Spleen (tissue), 11 donors: ENCODE measurements at regions not wholly inside any gene's neighbourhood (a gene's known extent, or its start where the extent isn't known, plus 50 kb on each side); places are given as distances from the start of the nearest gene placed in this dataset.

Source experiments
- DNase-seq: peaks from one replicate; pipeline ENCODE4 v3.0.0-alpha.2; 2020
- H3K27ac ChIP-seq, 8 donors: fragments of 200-600 bp; sonication (generic) in 7 of 8; 1 replicate in 4 of 8; 2 replicates in 4 of 8; pipeline versions ENCODE4 v1.5.0 to v1.8.0; 2016 to 2021; ENCODE audit warnings: inconsistent platforms in 4 of 8, mild to moderate bottlenecking in 4 of 8, moderate library complexity in 1 of 8
- H3K27me3 ChIP-seq, 7 donors: fragments of 200-600 bp; sonication (generic) in 6 of 7; replicated peaks in 1 of 7; 1 replicate in 4 of 7; 2 replicates in 3 of 7; pipeline versions ENCODE4 v1.5.0 to v1.8.0; 2016 to 2021; ENCODE audit warnings: inconsistent platforms in 3 of 7, mild to moderate bottlenecking in 1 of 7
- H3K36me3 ChIP-seq, 6 donors: fragments of 200-600 bp; sonication (generic) in 5 of 6; 1 replicate in 4 of 6; 2 replicates in 2 of 6; pipeline versions ENCODE4 v1.5.0 to v1.8.0; 2016 to 2021; ENCODE audit warnings: inconsistent platforms in 2 of 6
- H3K4me1 ChIP-seq, 6 donors: fragments of 200-600 bp; sonication (generic) in 5 of 6; 1 replicate in 3 of 6; 2 replicates in 3 of 6; pipeline versions ENCODE4 v1.5.0 to v1.8.0; 2016 to 2021; ENCODE audit warnings: inconsistent platforms in 3 of 6
- H3K4me3 ChIP-seq, 8 donors: fragments of 200-600 bp; sonication (generic) in 7 of 8; 1 replicate in 4 of 8; 2 replicates in 4 of 8; pipeline versions ENCODE4 v1.5.0 to v1.8.0; 2016 to 2021; ENCODE audit warnings: inconsistent platforms in 4 of 8, mild to moderate bottlenecking in 4 of 8, moderate library complexity in 2 of 8
- H3K9me3 ChIP-seq, 8 donors: fragments of 200-600 bp; sonication (generic) in 7 of 8; 1 replicate in 4 of 8; 2 replicates in 4 of 8; pipeline versions ENCODE4 v1.5.0 to v1.8.0; 2016 to 2021; ENCODE audit warnings: inconsistent platforms in 4 of 8
- POLR2A ChIP-seq, 3 donors: fragments of 450-650 bp; IDR thresholded peaks; one replicate each; pipeline ENCODE4 v1.5.1; 2017; ENCODE audit warnings: antibody characterized with exemption in 3 of 3, mild to moderate bottlenecking in 1 of 3
- POLR2AphosphoS5 ChIP-seq, 3 donors: sonication (generic); formaldehyde crosslinking; IDR thresholded peaks; one replicate each; pipeline ENCODE4 v1.5.1; 2017; ENCODE audit warnings: antibody characterized with exemption in 3 of 3
- WGBS, 5 donors: extraction: QIAGEN DNeasy Blood & Tissue Kit in 3 of 5; methylation state at CpG; one replicate each; pipeline versions ENCODE4 v1.1.5 to v1.1.7; 2013 to 2018; 5-methylcytosine and 5-hydroxymethylcytosine counted together
- intact Hi-C: fragments of 100-400 bp; cut with DNase I; formaldehyde crosslinking; loops from one replicate; pipeline ENCODE4 v1.15.0; 2023; ENCODE audit warnings: low total_unique reads
- TF ChIP-seq, protein P1 (sequence below), 11 experiments: fragments of 200-600 bp in 7 of 11; fragments of 450-650 bp in 4 of 11; sonication (generic) in 4 of 11; IDR thresholded peaks in 8 of 11; conservative IDR thresholded peaks in 3 of 11; 1 replicate in 7 of 11; 2 replicates in 4 of 11; pipeline versions ENCODE4 v1.4.0 to v1.8.0; 2016 to 2021; ENCODE audit warnings: antibody characterized with exemption in 11 of 11, inconsistent platforms in 4 of 11, mild to moderate bottlenecking in 1 of 11
- donor health status: healthy with polysubstance abuse.
- donor health status: DM: no; HTN: no; CAD: no; lungs with moderate emphysema.
- donor health status: DM: no; HTN: no; CAD: no.
- donor health status: Bipolar disorder and iron deficiency.
- donor health status: healthy.
- donor health status: DM: no; HTN: no; CAD: no.
- donor health status: DM: yes; HTN: yes; CAD: no.

DNA sequence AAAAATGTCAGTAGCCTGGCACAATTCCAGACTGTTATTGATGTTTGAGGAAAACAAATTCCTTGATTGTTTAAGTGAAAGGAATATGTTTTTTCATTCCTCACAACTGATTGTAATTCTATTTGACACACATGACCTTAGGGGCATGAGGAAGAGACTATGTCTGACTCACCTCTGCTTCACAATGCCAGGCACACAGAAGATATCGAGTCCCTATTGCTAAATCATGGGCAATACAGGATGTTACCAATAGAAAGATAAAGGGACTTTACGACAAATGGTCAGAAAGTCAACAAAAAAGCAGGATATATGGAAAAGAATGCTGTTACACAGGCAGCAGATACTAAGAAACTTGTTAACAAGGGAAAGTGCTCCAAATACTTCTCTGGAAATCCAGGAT is 1903.5 kb downstream of the EFNA5 start:
- 47 to 60% (median 51%) methylated on average over 2 of the region's 2 CpGs for WGBS, 5 donors

DNA sequence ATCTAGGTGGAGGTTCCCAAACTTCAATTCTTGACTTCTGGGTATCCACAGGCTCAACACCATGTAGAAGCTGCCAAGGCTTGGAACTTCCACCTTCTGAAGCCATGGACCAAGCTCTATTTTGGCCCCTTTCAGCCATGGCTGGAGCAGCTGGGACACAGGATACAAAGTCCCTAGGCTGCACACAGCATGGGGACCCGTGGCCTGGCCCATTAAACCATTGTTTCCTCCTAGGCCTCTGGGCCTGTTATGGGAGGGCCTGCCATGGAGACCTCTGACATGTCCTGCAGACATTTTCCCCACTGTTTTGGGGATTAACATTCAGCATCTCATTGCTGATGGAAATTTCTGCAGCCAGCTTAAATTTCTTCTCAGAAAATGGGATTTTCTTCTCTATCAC is 1908.0 kb downstream of the EFNA5 start:
- H3K4me3 ChIP-seq: no peak overlapping the region
- WGBS, 5 donors: 29 to 64% (median 44%) methylated on average over 1 of the region's 1 CpG
- H3K27me3 ChIP-seq: no peaks in the 10 kb centered on the region
- no peak for DNase-seq
- H3K4me1 ChIP-seq: no peaks in the 10 kb centered on the region
- TF ChIP-seq, protein P1, sequence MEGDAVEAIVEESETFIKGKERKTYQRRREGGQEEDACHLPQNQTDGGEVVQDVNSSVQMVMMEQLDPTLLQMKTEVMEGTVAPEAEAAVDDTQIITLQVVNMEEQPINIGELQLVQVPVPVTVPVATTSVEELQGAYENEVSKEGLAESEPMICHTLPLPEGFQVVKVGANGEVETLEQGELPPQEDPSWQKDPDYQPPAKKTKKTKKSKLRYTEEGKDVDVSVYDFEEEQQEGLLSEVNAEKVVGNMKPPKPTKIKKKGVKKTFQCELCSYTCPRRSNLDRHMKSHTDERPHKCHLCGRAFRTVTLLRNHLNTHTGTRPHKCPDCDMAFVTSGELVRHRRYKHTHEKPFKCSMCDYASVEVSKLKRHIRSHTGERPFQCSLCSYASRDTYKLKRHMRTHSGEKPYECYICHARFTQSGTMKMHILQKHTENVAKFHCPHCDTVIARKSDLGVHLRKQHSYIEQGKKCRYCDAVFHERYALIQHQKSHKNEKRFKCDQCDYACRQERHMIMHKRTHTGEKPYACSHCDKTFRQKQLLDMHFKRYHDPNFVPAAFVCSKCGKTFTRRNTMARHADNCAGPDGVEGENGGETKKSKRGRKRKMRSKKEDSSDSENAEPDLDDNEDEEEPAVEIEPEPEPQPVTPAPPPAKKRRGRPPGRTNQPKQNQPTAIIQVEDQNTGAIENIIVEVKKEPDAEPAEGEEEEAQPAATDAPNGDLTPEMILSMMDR (IDR thresholded peaks at IDR 0.05 in 8 of 11, conservative IDR thresholded peaks at IDR 0.05 in 3 of 11): no peak
- TF ChIP-seq POLR2A (IDR thresholded peaks at IDR 0.05) (no peak), POLR2AphosphoS5 (IDR thresholded peaks at IDR 0.05) (no peak)
- H3K36me3 ChIP-seq: no peaks in the 10 kb centered on the region
- no peak overlapping the region for H3K27ac ChIP-seq
- H3K9me3 ChIP-seq: peaks cover 0 to 70% (median 30%) of the 10 kb centered on the region in 8 donors
- intact Hi-C loops: no loop called here

More for the DNA sequence above, 1903.5 kb downstream of the EFNA5 start:
- intact Hi-C loops: no loop called here
- Histone ChIP-seq H3K27me3 (no peaks in the 10 kb centered on the region), H3K36me3 (no peaks in the 10 kb centered on the region), H3K9me3 (peaks cover 0 to 26% (median 14%) of the 10 kb centered on the region in 8 donors), H3K4me3 (no peak overlapping the region), H3K27ac (no peak overlapping the region), H3K4me1 (no peaks in the 10 kb centered on the region)
- TF ChIP-seq, protein P1 (IDR thresholded peaks at IDR 0.05 in 8 of 11, conservative IDR thresholded peaks at IDR 0.05 in 3 of 11): no peak
- no peak for TF ChIP-seq POLR2AphosphoS5 (IDR thresholded peaks at IDR 0.05)
- TF ChIP-seq POLR2A (IDR thresholded peaks at IDR 0.05): no peak
- no peak for DNase-seq

DNA sequence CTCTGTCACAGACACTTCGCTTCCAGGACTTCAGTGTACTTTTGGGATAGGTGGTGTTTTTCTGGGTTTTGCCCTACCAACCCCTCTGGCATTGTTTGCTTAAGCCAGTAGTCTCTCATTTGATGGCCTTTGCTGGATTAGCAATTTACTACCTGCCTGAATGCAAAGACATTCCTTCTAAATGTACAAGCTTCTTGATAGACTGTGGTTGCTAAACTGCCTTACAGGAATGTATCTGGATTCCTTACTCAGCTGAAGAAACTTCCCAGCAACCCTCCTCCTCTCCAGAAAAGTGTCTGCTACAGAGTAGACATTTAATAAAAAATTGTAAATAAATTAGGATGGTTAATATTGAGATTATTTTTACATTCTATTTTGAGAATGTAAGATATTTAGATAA is 1916.7 kb downstream of the EFNA5 start:
- DNase-seq: no peak
- no peaks in the 10 kb centered on the region for H3K4me1 ChIP-seq
- intact Hi-C loops: no loop called here
- 56 to 79% (median 67%) methylated on average over 1 of the region's 1 CpG for WGBS, 5 donors
- TF ChIP-seq POLR2A (IDR thresholded peaks at IDR 0.05) (no peak), POLR2AphosphoS5 (IDR thresholded peaks at IDR 0.05) (no peak)
- TF ChIP-seq, protein P1 (IDR thresholded peaks at IDR 0.05 in 8 of 11, conservative IDR thresholded peaks at IDR 0.05 in 3 of 11): no peak
- H3K36me3 ChIP-seq: no peaks in the 10 kb centered on the region
- H3K27me3 ChIP-seq: no peaks in the 10 kb centered on the region
- H3K27ac ChIP-seq: no peak overlapping the region
- no peak overlapping the region for H3K4me3 ChIP-seq
- peaks cover 0 to 15% (median 3%) of the 10 kb centered on the region in 8 donors for H3K9me3 ChIP-seq

DNA sequence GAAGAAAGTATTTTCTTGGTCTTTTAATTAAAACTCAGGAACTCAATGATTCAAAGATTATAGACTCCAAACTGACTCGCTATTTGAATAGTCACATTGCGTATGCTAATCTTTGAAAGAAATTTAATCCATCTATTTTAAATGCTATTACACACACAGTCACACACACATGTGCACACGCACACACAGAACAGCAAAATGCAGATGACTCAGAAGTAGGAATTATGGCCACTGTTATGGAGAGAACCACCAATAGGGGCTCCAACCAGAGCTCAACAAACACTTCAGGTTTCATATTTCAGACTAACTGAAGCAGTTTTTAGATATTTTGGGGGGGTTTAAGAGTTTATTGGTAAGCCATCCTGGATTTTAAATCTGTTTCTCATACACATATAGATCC is 1917.9 kb downstream of the EFNA5 start:
- 87 to 96% (median 90%) methylated on average over 3 of the region's 3 CpGs for WGBS, 5 donors
- intact Hi-C loops: no loop called here

More for the DNA sequence above, 1917.9 kb downstream of the EFNA5 start:
- no peak for DNase-seq
- no peak overlapping the region for H3K27ac ChIP-seq
- H3K4me1 ChIP-seq: no peaks in the 10 kb centered on the region
- peaks cover 0 to 3% (median 0%) of the 10 kb centered on the region in 8 donors for H3K9me3 ChIP-seq
- H3K4me3 ChIP-seq: no peak overlapping the region
- no peaks in the 10 kb centered on the region for H3K36me3 ChIP-seq
- H3K27me3 ChIP-seq: no peaks in the 10 kb centered on the region
- TF ChIP-seq POLR2AphosphoS5 (IDR thresholded peaks at IDR 0.05) (no peak), POLR2A (IDR thresholded peaks at IDR 0.05) (no peak)
- TF ChIP-seq, protein P1 (IDR thresholded peaks at IDR 0.05 in 8 of 11, conservative IDR thresholded peaks at IDR 0.05 in 3 of 11): no peak
